OCI-LY1 (cell line): ENCODE measurements at regions not wholly inside any gene's neighbourhood (a gene's known extent, or its start where the extent isn't known, plus 50 kb on each side); places are given as distances from the start of the nearest gene placed in this dataset.

ENCODE experiments used
- CTCF ChIP-seq: fragments of 200-600 bp; sonication (generic), shearing (Covaris generic); IDR thresholded peaks from 2 replicates; pipeline ENCODE4 v1.5.1; 2017; ENCODE audit warnings: mild to moderate bottlenecking, antibody characterized with exemption, low read length, moderate library complexity, mixed read lengths
- EZH2 ChIP-seq: fragments of 200-600 bp; sonication (generic), shearing (Covaris generic); IDR thresholded peaks from 2 replicates; pipeline ENCODE4 v1.8.0; 2017; ENCODE audit warnings: borderline replicate concordance, mixed run types, mild to moderate bottlenecking, antibody characterized with exemption, low read length, moderate library complexity, mixed read lengths

- TF ChIP-seq CTCF (no peak), EZH2 (no peak)
Observed at GRCh38 chr6:1055015-1055921, 256.6 kb upstream of the FOXQ1 start.
